K562 (cell line): ENCODE measurements at regions not wholly inside any gene's neighbourhood (a gene's known extent, or its start where the extent isn't known, plus 50 kb on each side); places are given as distances from the start of the nearest gene placed in this dataset.

Source experiments
- ATAC-seq: fragments of 200-7000 bp; cut with Tn5 transposase; 3 replicates; pipeline ENCODE4 v1.9.1; 2020; ENCODE audit warnings: moderate library complexity
- BruUV-seq: library from RNA; stranded (reverse); fragments of 400-500 nt; replicated peaks from 2 replicates; lab custom pipeline; 2021; lab: Mats Ljungman, UMichigan
- CTCF ChIA-PET: fragments of 300-600 bp; formaldehyde crosslinking; extraction: SDS; loops from one replicate; lab custom pipeline; 2021; ENCODE audit warnings: low intra/inter-chr PET ratio; lab: Yijun Ruan, JAX
- POLR2A ChIA-PET: fragments of 300-600, 350-650 bp; sonication (Branson Sonifier 250); formaldehyde crosslinking; extraction: SDS; loops from one replicate; lab custom pipeline; 2021; ENCODE audit warnings: antibody characterized with exemption, inconsistent platforms; lab: Yijun Ruan, JAX
- DNase-seq, 4 experiments: peaks; one replicate each; pipeline versions ENCODE4 v3.0.0 to v3.0.0-alpha.2; 2011 to 2018; ENCODE audit warnings: low spot score in 3 of 4, mixed read lengths in 3 of 4; ENCODE audit errors: extremely low read depth in 1 of 4
- FAIRE-seq: peaks from 2 replicates; lab custom pipeline; 2011; peaks lifted over from hg19 to GRCh38; lab: Jason Lieb, UNC
- H2AFZ ChIP-seq: 2 replicates; pipeline ENCODE4 v1.6.0; 2011; ENCODE audit warnings: low read depth, low read length, control low read depth, inconsistent platforms
- H3K27ac ChIP-seq: fragments of 200-600 bp; 3 replicates; pipeline ENCODE4 v1.8.0; 2011; ENCODE audit warnings: low read depth, mild to moderate bottlenecking, control low read depth, inconsistent platforms, low read length, moderate library complexity, mixed read lengths; ENCODE audit errors: extremely low read depth
- H3K27me3 ChIP-seq, 2 experiments: fragments of 300-600 bp in 1 of 2; 2 replicates in 1 of 2; 3 replicates in 1 of 2; pipeline versions ENCODE4 v1.6.0 to v1.8.0; 2011; ENCODE audit warnings: inconsistent platforms in 2 of 2, low read length in 2 of 2, mild to moderate bottlenecking in 1 of 2, mixed read lengths in 1 of 2, moderate library complexity in 1 of 2; ENCODE audit not compliant: control insufficient read depth in 2 of 2, insufficient read depth in 2 of 2
- H3K36me3 ChIP-seq: fragments of 300-600 bp; 3 replicates; pipeline ENCODE4 v1.8.0; 2011; ENCODE audit warnings: mild to moderate bottlenecking, low read length, inconsistent platforms; ENCODE audit not compliant: control insufficient read depth, insufficient read depth
- H3K4me1 ChIP-seq, 2 experiments: fragments of 200-600 bp in 1 of 2; replicated peaks in 1 of 2; 2 replicates in 1 of 2; 3 replicates in 1 of 2; pipeline versions ENCODE4 v1.5.1 to v1.8.0; 2011; ENCODE audit warnings: inconsistent platforms in 2 of 2, low read length in 2 of 2, mild to moderate bottlenecking in 1 of 2, mixed read lengths in 1 of 2, moderate library complexity in 1 of 2; ENCODE audit not compliant: control insufficient read depth in 2 of 2, insufficient read depth in 2 of 2
- H3K4me2 ChIP-seq: 2 replicates; pipeline ENCODE4 v1.6.1; 2011; ENCODE audit warnings: low read length, control low read depth, inconsistent platforms, mixed read lengths; ENCODE audit not compliant: insufficient read depth
- H3K4me3 ChIP-seq: fragments of 200-600 bp; sonication (generic), shearing (Covaris generic); 2 replicates; pipeline ENCODE4 v1.5.1; 2016; ENCODE audit warnings: control low read depth, inconsistent platforms
- H3K79me2 ChIP-seq: fragments of 200-600 bp; 3 replicates; pipeline ENCODE4 v1.8.0; 2011; ENCODE audit warnings: low read length, inconsistent platforms; ENCODE audit not compliant: control insufficient read depth, insufficient read depth
- H3K9ac ChIP-seq, 2 experiments: 2 replicates each; pipeline versions ENCODE4 v1.6.0 to v1.6.1; 2011; ENCODE audit warnings: low read depth in 2 of 2, low read length in 2 of 2, control low read depth in 1 of 2, inconsistent platforms in 1 of 2, mild to moderate bottlenecking in 1 of 2, mixed read lengths in 1 of 2; ENCODE audit not compliant: insufficient read depth in 1 of 2
- H3K9me1 ChIP-seq: one replicate; pipeline ENCODE4 v1.6.0; 2011; ENCODE audit warnings: inconsistent platforms, mild to moderate bottlenecking, low read length, moderate library complexity; ENCODE audit not compliant: control insufficient read depth, insufficient read depth
- H3K9me3 ChIP-seq: replicated peaks from 2 replicates; pipeline ENCODE4 v1.5.1; 2011; ENCODE audit warnings: low read depth, low read length, inconsistent platforms; ENCODE audit not compliant: control insufficient read depth, insufficient read depth
- H4K20me1 ChIP-seq: replicated peaks from 2 replicates; pipeline ENCODE4 v1.6.1; 2011; ENCODE audit warnings: low read length, inconsistent platforms, mixed read lengths; ENCODE audit not compliant: control insufficient read depth, insufficient read depth
- KDM2B ChIP-seq: fragments of 250-450 bp; sonication (Bioruptor Pico); IDR thresholded peaks from 2 replicates; pipeline ENCODE4 v1.8.0; 2021; ENCODE audit warnings: mild to moderate bottlenecking, moderate library complexity
- SIN3B ChIP-seq: fragments of 450-650 bp; IDR thresholded peaks from 2 replicates; pipeline ENCODE4 v1.6.1; 2017; ENCODE audit warnings: low read depth, mild to moderate bottlenecking, moderate library complexity
- WGBS: fragments of 100-300 bp; shearing (Covaris generic); methylation state at CpG from one replicate; pipeline ENCODE4 v1.1.6; 2016; ENCODE audit warnings: low coverage, mixed read lengths; ENCODE audit not compliant: insufficient coverage; ENCODE audit errors: missing lambda C conversion rate; 5-methylcytosine and 5-hydroxymethylcytosine counted together
- in situ Hi-C: fragments of 300-500 bp; cut with MboI; formaldehyde crosslinking; loops from 4 replicates; pipeline ENCODE4 v1.15.0; 2018; ENCODE audit warnings: inconsistent platforms, mixed read lengths
- intact Hi-C: fragments of 100-400 bp; cut with micrococcal nuclease; formaldehyde crosslinking; loops from 2 replicates; pipeline ENCODE4 v1.14.2; 2022
- TF ChIP-seq, protein P1 (sequence below): fragments of 200-800 bp; sonication (Bioruptor generic); IDR thresholded peaks from 2 replicates; pipeline ENCODE4 v1.6.1; 2016; ENCODE audit warnings: missing genetic modification characterization, missing compliant biosample characterization

DNA sequence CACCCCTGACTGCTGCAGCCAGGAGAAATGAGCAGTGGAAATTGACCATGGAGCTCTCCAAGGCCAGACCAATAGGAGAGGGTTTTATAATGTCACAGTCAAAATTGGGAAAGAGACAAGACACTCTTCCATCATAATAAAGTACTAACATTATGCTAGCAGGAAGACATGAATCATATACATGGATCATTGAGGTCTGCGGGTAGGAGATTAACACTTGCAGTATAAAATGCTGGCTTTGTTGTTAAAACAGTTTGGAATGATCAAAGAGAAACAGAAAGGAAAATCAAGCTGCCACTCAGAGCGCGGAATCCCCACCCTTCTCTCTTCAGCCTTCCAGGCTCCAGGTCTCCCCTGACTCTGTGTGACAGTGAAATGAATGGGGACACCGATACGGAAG lies 53.4 kb upstream of the CALN1 start:
- Histone ChIP-seq H3K4me3 (no peak overlapping the region), H2AFZ (no peak overlapping the region), H3K27me3 (peaks cover 2 to 24% of the 10 kb centered on the region in 2 experiments; a peak in 3 of 5 replicates), H3K4me2 (no peak overlapping the region), H4K20me1 (no peaks in the 10 kb centered on the region), H3K9me1 (no peaks in the 10 kb centered on the region), H3K9me3 (no peaks in the 10 kb centered on the region), H3K9ac (no peak overlapping the region), H3K79me2 (no peaks in the 10 kb centered on the region), H3K36me3 (no peaks in the 10 kb centered on the region), H3K27ac (no peak overlapping the region), H3K4me1 (peaks cover 0 to 3% of the 10 kb centered on the region in 2 experiments; a peak in 1 of 5 replicates)
- no peak for FAIRE-seq
- ChIA-PET POLR2A (interaction anchor here (1.2 kb wide), 1 partner anchor 10 kb away, joined by 3 read pairs; no protein-coding TSS in a partner anchor), CTCF (no interaction called here)
- intact Hi-C loops (no loop called here), in situ Hi-C loops (no loop called here)
- DNase-seq = no peak
- WGBS = 1% methylated on average over 5 of the region's 5 CpGs
- no peak for ATAC-seq
- BruUV-seq = no TSS peak
- TF ChIP-seq, protein P1, sequence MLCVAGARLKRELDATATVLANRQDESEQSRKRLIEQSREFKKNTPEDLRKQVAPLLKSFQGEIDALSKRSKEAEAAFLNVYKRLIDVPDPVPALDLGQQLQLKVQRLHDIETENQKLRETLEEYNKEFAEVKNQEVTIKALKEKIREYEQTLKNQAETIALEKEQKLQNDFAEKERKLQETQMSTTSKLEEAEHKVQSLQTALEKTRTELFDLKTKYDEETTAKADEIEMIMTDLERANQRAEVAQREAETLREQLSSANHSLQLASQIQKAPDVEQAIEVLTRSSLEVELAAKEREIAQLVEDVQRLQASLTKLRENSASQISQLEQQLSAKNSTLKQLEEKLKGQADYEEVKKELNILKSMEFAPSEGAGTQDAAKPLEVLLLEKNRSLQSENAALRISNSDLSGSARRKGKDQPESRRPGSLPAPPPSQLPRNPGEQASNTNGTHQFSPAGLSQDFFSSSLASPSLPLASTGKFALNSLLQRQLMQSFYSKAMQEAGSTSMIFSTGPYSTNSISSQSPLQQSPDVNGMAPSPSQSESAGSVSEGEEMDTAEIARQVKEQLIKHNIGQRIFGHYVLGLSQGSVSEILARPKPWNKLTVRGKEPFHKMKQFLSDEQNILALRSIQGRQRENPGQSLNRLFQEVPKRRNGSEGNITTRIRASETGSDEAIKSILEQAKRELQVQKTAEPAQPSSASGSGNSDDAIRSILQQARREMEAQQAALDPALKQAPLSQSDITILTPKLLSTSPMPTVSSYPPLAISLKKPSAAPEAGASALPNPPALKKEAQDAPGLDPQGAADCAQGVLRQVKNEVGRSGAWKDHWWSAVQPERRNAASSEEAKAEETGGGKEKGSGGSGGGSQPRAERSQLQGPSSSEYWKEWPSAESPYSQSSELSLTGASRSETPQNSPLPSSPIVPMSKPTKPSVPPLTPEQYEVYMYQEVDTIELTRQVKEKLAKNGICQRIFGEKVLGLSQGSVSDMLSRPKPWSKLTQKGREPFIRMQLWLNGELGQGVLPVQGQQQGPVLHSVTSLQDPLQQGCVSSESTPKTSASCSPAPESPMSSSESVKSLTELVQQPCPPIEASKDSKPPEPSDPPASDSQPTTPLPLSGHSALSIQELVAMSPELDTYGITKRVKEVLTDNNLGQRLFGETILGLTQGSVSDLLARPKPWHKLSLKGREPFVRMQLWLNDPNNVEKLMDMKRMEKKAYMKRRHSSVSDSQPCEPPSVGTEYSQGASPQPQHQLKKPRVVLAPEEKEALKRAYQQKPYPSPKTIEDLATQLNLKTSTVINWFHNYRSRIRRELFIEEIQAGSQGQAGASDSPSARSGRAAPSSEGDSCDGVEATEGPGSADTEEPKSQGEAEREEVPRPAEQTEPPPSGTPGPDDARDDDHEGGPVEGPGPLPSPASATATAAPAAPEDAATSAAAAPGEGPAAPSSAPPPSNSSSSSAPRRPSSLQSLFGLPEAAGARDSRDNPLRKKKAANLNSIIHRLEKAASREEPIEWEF (CRISPR knock-in tag) = no peak
- TF ChIP-seq SIN3B = no peak
- TF ChIP-seq KDM2B (CRISPR knock-in tag) = no peak
